Midbrain (tissue), 1 donor: ENCODE measurements at regions not wholly inside any gene's neighbourhood (a gene's known extent, or its start where the extent isn't known, plus 50 kb on each side); places are given as distances from the start of the nearest gene placed in this dataset.

Experiments used
- DNase-seq: peaks from one replicate; lab custom pipeline; 2025; lab: John Stamatoyannopoulos, UW

- peak; percentile 70 for DNase-seq
Observed at GRCh38 chr9:16133556-16134227, 580.8 kb downstream of the CCDC171 start.

- DNase-seq = no peak
Observed at GRCh38 chr9:16134351-16134750, 581.5 kb downstream of the CCDC171 start.

GRCh38 chr9:16135968-16136367, 583.1 kb downstream of the CCDC171 start:
- no peak for DNase-seq

GRCh38 chr9:16136451-16136850, 583.6 kb downstream of the CCDC171 start:
- no peak for DNase-seq

- no peak for DNase-seq
Observed at GRCh38 chr9:16136961-16137360, 584.1 kb downstream of the CCDC171 start.

- DNase-seq = no peak
Observed at GRCh38 chr9:16138561-16139491, 586.0 kb downstream of the CCDC171 start.

GRCh38 chr9:16139774-16140173, 586.9 kb downstream of the CCDC171 start:
- no peak for DNase-seq

- no peak for DNase-seq
Observed at GRCh38 chr9:16143310-16143709, 590.5 kb downstream of the CCDC171 start.

GRCh38 chr9:16143947-16144890, 591.4 kb downstream of the CCDC171 start:
- DNase-seq = no peak

- no peak for DNase-seq
Observed at GRCh38 chr9:16145196-16145950, 592.5 kb downstream of the CCDC171 start.

GRCh38 chr9:16147726-16148125, 594.9 kb downstream of the CCDC171 start:
- DNase-seq = no peak

- no peak for DNase-seq
Observed at GRCh38 chr9:16150501-16150900, 597.7 kb downstream of the CCDC171 start.

GRCh38 chr9:16150938-16151650, 598.3 kb downstream of the CCDC171 start:
- no peak for DNase-seq

- DNase-seq = no peak
Observed at GRCh38 chr9:16152276-16153101, 599.6 kb downstream of the CCDC171 start.

- DNase-seq = no peak
Observed at GRCh38 chr9:16153221-16153620, 600.4 kb downstream of the CCDC171 start.

GRCh38 chr9:16153741-16154140, 600.9 kb downstream of the CCDC171 start:
- no peak for DNase-seq

- no peak for DNase-seq
Observed at GRCh38 chr9:16154521-16155078, 601.8 kb downstream of the CCDC171 start.

GRCh38 chr9:16155878-16156277, 603.0 kb downstream of the CCDC171 start:
- no peak for DNase-seq

GRCh38 chr9:16157216-16157615, 604.4 kb downstream of the CCDC171 start:
- DNase-seq = no peak
